ENCODE measurements at regions not wholly inside any gene's neighbourhood (a gene's known extent, or its start where the extent isn't known, plus 50 kb on each side); places are given as distances from the start of the nearest gene placed in this dataset.

- no peak for DNase-seq
Measured at GRCh38 chr2:64196963-64197362, 52.7 kb upstream of the PELI1 start.

DNA sequence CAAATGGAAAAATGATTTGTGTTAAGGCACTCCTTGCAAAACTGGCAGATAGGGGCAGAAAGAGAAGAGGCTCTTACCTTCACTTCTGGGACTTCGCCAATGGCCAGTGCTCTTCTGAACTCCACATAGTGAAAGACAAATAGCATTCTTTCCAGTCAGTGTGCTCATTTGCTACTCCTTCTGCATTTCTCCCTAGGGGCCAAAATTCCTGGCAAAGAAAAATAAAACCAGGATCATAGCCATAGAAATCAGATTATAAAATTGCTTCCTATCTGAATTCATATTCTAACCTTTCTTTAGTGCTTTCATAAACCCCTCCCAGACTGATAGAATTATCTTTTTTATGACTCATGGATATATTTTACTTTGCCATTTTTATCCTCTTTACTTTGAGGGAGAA is 56.9 kb upstream of the PELI1 start:
- no peak for DNase-seq

DNA sequence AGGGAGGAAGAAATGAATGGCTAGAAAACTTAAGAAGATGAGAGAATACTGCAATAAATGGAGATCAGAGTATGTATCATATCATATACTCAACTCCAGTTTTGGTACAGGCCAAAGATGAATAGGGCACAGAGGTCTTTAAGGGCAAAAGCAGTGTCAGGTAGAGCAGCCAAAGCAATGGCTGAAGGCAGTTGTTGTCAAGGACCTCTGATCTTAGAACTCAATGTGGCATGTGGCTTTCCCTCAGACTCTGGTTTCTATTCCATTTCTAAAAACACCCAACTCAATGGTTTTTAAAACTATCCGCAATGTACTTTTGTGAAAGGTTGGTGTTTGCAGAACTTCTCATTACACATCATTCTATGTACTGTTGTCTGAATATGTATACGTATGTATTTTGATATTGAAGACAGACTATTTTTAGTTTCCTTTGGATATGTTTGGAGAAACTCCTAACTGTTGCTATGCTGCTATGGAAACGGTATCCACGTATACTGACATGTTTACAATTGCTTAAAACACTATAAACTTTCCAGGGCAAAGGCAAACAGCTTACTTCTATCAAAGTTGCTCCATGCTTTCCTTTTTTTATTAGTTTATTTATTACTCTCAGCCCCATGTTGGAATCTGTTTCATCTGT is 58.1 kb upstream of the PELI1 start:
- no peak for DNase-seq

GRCh38 chr2:64203131-64203857 is 59.1 kb upstream of the PELI1 start:
- DNase-seq = no peak

- DNase-seq = peak; percentile 49 to 50
Measured at GRCh38 chr2:64203858-64204632, 59.8 kb upstream of the PELI1 start.

DNA sequence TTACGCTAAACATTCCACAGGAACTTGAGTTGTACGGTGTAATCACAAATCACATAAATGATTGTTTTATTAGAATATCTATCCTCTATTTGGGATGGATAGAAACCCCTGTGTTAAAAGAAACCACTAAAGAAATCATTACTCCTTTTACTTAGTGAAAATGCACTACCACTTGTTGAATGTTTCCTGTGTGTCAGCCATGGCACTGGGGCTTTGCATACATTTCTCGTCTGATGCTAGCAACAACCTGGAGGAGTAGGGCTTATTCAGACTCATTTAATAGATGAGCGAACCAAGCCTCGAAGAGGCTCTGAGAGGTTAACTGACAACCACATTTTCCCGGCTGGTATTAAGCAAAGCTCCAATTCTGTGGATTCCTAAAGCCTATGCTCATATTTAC is 60.5 kb upstream of the PELI1 start:
- no peak for DNase-seq

- no peak for DNase-seq
Measured at GRCh38 chr2:64205415-64205814, 61.2 kb upstream of the PELI1 start.

- no peak for DNase-seq
Measured at GRCh38 chr2:64207573-64207972, 63.4 kb upstream of the PELI1 start.

DNA sequence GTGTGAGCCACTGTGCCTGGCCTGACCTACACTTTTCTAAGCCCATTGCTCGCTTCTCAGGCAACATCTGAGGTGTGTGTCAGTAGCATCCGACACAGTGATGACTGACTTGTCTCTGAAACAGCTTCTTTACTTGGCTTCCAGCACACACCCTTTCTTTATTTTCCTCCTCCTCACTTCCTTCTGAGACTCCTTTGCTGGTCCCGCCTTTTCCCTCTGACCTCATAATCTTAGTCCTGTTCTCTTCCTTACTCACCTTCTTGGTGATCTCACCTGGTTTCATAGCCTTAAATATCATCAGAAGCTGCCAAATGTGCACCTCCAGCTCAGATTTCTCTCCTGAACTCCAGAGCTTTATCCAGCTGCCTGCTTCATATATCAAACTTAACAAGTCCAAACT is 66.6 kb upstream of the PELI1 start:
- no peak for DNase-seq

DNA sequence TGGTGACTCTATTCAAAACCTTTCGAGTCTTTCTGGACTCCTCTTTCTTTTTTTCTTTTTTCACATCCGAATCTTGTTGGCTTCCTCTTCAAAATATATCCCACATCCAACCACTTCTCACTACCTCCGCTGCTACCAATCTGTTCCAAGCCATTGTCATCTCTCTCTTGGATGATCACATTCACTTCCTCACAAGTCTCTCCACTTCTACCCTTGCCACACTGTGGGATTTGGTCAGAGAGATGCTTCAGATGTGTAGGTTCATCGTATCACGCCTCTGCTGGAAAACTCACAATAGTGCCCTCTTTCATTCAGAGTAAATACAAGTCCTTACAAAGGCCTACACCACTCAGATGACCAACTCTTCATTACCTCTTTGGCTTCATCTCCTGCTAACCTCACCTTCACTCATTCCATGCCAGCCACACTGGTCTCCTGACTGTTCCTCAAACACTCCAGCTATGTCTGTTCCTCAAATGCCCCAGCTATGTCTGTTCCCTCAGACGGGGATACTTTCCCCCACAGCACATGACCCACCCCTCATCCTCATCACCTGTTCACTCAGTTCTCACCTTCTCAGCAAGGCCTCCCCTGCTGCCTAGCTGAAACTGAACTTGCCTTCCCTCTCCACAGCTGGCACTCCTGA is 67.2 kb upstream of the PELI1 start:
- DNase-seq = no peak

- no peak for DNase-seq
Measured at GRCh38 chr2:64212346-64212745, 68.1 kb upstream of the PELI1 start.

GRCh38 chr2:64212801-64213321 is 68.6 kb upstream of the PELI1 start:
- DNase-seq = peak; percentile 32 to 53

DNA sequence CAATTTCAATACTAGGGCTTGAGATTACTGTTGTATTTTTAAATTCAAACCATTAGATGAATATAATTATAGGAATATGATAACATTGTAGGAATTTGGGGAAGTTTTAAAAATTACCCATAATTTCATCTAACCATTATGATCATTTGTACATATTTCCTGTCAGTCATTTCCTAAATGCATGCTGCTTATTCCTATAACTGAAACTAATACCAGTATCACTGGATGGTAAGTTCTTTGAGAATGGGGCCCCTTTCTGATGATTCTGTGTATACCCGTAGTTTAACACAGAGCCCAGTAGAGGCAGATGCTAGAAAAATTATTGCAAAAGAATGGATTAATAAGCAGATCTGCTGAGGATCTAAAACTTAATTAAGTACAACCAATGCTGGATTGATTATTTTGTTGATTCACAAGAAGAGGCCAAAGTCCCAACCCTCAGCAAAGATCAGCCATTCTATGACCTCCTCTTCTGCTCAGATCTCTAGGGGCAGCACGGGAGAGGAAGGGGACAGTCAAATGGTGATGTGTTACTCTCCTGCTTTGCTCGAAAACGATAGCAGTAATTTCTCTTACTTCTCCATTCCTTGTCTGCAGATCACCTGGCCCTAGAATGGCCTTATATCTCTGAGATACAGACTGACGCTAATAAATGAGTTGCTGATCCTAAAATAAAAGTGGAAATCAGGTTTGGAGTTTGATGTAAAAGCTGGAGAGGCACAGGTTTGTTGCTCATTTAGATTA is 69.5 kb upstream of the PELI1 start:
- DNase-seq = peak in 1 of 2 donors; percentile 36

DNA sequence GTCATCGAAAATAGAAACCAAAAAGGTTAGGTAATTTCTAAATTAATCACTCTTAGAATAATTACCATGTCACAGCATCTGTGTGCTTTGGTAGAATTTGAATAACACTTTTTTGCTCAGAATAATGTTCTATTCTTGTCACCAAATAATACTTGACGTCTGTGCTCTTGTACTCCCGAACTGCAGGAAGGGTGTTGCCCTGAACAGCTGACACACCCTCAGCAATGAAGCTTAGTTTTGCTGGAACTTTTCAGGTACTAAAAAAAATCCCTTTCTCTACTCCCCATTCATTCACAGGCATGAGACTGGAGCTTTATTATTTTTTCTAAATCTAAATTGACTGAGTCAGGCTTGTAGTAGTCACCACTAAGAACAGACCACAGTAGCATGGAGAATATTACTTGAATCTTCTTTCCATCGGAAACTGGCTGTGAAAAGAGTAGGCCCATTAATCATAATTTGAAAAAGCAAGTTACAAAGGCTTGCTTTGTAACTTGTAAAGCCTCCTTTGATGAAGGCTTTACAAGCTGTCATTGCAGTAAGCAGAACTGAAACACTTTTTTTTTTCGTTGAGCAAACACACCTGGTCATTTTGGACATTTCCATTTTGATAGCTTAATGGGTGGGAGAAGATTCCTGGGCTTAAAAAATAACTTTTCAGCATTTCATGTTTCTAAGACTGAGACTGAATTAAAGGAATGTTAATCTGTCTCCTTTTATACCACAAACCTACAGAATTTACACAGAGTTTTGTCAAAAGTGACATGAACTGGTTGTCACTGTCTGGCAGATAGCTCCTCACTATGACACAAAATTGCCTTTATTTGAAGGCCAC is 70.3 kb upstream of the PELI1 start:
- peak; percentile 29 to 45 for DNase-seq

- no peak for DNase-seq
Measured at GRCh38 chr2:64217198-64217869, 73.1 kb upstream of the PELI1 start.

DNA sequence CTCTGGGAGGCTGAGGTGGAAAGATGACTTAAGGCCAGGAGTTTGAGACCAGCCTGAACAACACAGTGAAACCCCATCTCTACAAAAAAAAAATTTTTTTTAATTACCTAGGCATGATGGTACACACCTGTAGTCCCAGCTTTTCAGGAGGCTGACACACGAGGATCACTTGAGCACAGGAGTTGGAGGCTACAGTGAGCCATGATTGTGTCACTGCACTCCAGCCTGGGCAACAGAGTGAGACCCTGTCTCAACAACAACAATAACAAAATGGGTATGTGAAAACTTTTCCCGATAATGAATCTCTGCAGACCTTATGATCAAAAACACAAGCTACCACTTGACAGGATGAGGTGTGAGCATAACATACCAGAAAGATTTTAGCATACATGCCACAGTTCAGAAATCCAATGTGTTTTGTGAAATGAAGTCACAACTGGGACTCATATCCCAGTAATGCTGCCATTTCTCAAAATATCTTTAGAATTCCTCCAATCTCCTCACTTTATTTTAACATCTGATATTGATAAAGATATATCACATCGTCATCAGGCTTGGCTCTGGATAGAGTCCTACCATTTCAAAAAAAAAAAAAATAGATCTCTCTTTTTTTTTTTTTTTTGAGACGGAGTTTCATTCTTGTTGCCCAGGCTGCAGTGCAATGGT is 74.0 kb upstream of the PELI1 start:
- no peak for DNase-seq

GRCh38 chr2:64219149-64219548 is 74.9 kb upstream of the PELI1 start:
- no peak for DNase-seq

- no peak for DNase-seq
Measured at GRCh38 chr2:64220265-64220664, 76.0 kb upstream of the PELI1 start.

DNA sequence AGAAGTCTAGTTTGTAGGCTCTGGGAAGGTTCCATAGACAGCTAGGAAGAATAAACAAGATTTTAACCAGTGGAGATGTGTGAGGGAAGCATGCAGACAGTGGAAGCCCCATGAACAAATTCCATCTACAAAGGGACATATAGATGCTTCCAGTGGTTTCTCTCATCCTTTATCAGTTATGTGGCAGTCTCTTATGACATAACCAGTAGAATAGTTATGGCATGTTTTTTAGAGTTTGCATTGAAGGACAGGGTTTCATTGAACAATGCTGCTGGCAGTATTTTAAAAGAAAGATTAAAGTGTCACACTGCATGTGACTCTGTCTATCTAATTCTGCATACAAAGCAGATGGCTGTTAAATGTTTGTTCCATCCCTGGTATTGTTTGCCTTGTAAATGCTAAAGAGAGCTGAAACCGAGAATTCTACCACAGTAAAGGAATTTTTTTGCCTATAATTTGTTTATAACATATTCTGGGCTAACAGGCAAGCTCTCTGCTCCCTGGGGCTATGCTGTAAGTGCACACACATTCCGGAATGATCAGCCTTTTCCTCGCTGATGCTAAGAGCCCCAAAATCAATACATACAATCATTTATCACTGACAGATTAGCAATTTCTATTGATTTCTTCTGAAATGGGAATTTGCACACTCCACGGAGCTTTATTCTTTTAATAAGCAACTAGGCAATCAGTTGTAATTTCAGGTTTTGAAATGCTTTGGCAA is 76.8 kb upstream of the PELI1 start:
- DNase-seq = no peak

DNA sequence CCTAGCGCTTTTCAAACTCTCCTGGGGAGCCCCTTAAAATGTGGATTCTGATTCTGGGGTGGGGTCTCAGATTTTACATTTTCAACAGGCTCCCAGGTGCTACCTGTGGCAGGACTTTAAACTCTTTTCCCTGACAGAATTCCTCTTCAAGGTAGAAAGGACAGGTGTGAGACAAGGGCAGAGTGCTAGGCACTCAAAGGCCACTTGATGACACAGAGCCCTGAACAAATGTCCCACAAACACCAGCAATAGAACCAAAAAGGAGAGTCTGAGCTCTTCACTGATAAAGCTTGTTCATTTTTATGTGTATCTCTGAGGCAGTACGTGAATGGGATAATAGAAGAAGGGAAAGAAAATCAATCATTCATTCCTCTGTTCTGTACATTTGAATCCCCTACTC is 77.7 kb upstream of the PELI1 start:
- DNase-seq = no peak
